ENCODE measurements at regions not wholly inside any gene's neighbourhood (a gene's known extent, or its start where the extent isn't known, plus 50 kb on each side); places are given as distances from the start of the nearest gene placed in this dataset.

DNA sequence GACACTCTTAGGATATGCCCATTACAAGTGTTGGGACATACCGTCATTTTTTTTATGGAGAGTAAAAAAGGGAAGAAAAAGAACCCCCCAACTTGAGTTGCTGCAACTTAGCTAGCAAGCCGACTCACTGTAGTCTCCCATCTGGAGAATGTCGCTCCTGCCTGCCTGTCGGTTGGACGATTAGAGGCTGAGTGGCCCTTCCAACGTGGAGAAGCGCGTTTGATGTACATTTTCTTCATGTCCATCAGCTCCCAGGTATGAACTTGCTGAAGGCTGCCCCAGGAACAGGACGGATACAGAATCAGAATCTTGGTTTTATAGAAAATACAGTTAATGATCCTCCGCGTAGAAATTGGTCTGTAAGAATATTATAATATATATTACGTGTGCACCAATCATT is 189.0 kb upstream of the SOX1 start:
- ATAC-seq: no peak
- TF ChIP-seq, protein P1, sequence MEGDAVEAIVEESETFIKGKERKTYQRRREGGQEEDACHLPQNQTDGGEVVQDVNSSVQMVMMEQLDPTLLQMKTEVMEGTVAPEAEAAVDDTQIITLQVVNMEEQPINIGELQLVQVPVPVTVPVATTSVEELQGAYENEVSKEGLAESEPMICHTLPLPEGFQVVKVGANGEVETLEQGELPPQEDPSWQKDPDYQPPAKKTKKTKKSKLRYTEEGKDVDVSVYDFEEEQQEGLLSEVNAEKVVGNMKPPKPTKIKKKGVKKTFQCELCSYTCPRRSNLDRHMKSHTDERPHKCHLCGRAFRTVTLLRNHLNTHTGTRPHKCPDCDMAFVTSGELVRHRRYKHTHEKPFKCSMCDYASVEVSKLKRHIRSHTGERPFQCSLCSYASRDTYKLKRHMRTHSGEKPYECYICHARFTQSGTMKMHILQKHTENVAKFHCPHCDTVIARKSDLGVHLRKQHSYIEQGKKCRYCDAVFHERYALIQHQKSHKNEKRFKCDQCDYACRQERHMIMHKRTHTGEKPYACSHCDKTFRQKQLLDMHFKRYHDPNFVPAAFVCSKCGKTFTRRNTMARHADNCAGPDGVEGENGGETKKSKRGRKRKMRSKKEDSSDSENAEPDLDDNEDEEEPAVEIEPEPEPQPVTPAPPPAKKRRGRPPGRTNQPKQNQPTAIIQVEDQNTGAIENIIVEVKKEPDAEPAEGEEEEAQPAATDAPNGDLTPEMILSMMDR (IDR thresholded peaks at IDR 0.05): no peak
- Histone ChIP-seq H3K4me1 (ENCODE audit: low read depth) (no peaks in the 10 kb centered on the region), H3K36me3 (ENCODE audit: low read depth) (no peaks in the 10 kb centered on the region), H3K9me3 (no peaks in the 10 kb centered on the region), H3K4me3 (no peak overlapping the region)
- intact Hi-C loops (cut with DNase I, micrococcal nuclease): no loop called here
- no peak for DNase-seq

DNA sequence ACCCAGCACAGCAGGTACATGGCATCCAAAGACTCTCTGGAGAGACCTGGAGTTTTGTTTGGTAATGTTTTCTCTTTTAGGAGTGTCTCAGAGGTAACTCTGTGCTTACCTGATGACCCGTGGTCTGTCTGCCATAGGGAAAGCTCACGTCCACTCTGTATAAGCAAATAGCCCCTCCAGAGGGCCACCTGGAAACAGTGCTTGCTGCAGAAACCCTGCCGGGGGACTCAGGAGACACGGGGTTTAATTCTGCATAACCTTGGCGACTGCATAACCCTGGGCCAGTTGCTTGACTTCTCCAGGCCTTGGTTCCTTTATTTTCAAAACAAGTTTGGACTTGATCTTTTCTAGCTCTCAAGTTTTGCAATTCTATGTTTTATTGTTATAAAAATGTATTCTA is 187.2 kb upstream of the SOX1 start:
- ATAC-seq (no peak), DNase-seq (no peak)
- intact Hi-C loops (cut with DNase I, micrococcal nuclease): no loop called here
- no peaks in the 10 kb centered on the region for H3K36me3 ChIP-seq (ENCODE audit: low read depth)
- TF ChIP-seq, protein P1 (IDR thresholded peaks at IDR 0.05): no peak
- H3K9me3 ChIP-seq: no peaks in the 10 kb centered on the region
- H3K4me1 ChIP-seq (ENCODE audit: low read depth): no peaks in the 10 kb centered on the region
- H3K4me3 ChIP-seq: no peak overlapping the region

DNA sequence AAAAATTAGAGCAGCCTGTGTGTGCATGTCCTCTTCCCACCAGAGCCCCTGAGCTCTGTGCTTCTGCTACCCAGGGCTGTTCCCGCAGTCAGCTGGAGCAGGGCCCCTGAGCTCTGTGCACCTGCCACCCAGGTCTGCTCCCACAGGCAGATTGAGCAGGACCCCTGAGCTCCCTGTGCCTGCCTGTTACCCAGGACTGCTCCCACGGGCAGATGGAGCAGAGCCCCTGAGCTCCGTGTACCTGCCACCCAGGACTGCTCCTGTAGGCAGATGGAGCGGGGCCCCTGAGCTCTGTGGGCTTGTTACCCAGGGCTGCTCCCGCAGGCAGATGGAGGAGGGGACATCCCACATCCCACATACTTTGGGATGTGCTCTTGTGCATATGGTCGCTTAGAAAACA is 186.8 kb upstream of the SOX1 start:
- TF ChIP-seq, protein P1 (IDR thresholded peaks at IDR 0.05): no peak
- intact Hi-C loops (cut with DNase I, micrococcal nuclease): no loop called here
- Histone ChIP-seq H3K36me3 (ENCODE audit: low read depth) (no peaks in the 10 kb centered on the region), H3K4me1 (ENCODE audit: low read depth) (no peaks in the 10 kb centered on the region), H3K9me3 (no peaks in the 10 kb centered on the region), H3K4me3 (no peak overlapping the region)
- DNase-seq: no peak
- ATAC-seq: no peak

DNA sequence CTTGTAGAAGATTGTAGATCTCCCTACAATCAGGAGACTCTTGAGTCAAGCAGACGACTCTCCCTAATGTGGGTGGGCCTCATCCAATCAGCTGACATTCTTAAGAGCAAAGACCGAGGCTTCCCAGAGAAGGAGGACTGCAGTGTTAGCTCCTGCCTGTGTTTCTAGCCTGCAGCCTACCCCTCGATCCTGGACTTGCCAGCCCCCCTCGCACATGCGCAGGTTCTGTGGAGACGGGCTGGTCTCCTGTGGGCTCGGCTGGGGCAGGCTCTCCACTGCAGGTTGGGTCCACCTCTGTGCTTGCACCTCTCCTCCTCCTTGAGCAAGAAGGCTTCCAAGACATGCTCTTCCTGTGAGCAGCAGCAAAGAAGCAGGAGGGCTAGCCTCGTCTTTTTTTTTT is 185.2 kb upstream of the SOX1 start:
- ATAC-seq (no peak), DNase-seq (no peak)
- Histone ChIP-seq H3K36me3 (ENCODE audit: low read depth) (no peaks in the 10 kb centered on the region), H3K4me1 (ENCODE audit: low read depth) (no peaks in the 10 kb centered on the region), H3K4me3 (no peak overlapping the region), H3K9me3 (no peaks in the 10 kb centered on the region)
- intact Hi-C loops (cut with DNase I, micrococcal nuclease): no loop called here
- TF ChIP-seq, protein P1 (IDR thresholded peaks at IDR 0.05): no peak

DNA sequence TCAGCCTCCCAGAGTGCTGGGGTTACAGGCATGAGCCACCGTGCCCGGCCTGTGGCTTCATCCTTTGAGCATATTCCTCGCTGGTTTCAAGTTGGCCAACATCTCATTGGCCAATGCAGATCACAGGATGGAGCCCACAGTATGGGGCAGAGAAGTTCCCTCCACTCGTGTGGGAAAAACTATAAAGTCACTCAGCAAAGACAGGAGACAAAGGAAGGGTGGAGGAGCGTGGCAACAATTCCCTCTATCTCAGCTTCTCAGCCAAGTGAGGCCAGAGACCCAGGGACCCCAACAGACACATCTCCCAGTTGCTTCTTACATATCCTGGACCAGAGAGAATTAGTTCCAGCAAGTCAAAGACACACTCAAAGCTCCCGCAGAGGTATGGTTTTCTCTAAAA is 184.6 kb upstream of the SOX1 start:
- intact Hi-C loops (cut with DNase I, micrococcal nuclease): no loop called here
- H3K36me3 ChIP-seq (ENCODE audit: low read depth): no peaks in the 10 kb centered on the region
- DNase-seq: no peak
- no peaks in the 10 kb centered on the region for H3K4me1 ChIP-seq (ENCODE audit: low read depth)
- H3K9me3 ChIP-seq: no peaks in the 10 kb centered on the region
- TF ChIP-seq, protein P1 (IDR thresholded peaks at IDR 0.05): no peak
- no peak overlapping the region for H3K4me3 ChIP-seq
- no peak for ATAC-seq
